HepG2 (cell line): ENCODE measurements at regions not wholly inside any gene's neighbourhood (a gene's known extent, or its start where the extent isn't known, plus 50 kb on each side); places are given as distances from the start of the nearest gene placed in this dataset.

Experiments
- ATAC-seq: fragments of 200-7000 bp; cut with Tn5 transposase; 3 replicates; pipeline ENCODE4 v1.9.1; 2020; ENCODE audit warnings: mild to moderate bottlenecking, moderate library complexity
- BruUV-seq: library from RNA; stranded (reverse); fragments of 400-500 nt; replicated peaks from 2 replicates; lab custom pipeline; 2021; lab: Mats Ljungman, UMichigan
- CTCF ChIA-PET: fragments of 300-600 bp; formaldehyde crosslinking; extraction: SDS; loops from one replicate; lab custom pipeline; 2021; ENCODE audit warnings: low total read pairs, inconsistent platforms, low intra/inter-chr PET ratio; lab: Yijun Ruan, JAX
- POLR2A ChIA-PET: fragments of 350-600 bp; sonication (Branson Sonifier 250); formaldehyde crosslinking; loops from one replicate; lab custom pipeline; 2020; ENCODE audit warnings: antibody characterized with exemption, inconsistent platforms; lab: Yijun Ruan, JAX
- DNase-seq: peaks from one replicate; pipeline ENCODE4 v3.0.0-alpha.2; 2015; ENCODE audit warnings: low spot score
- FAIRE-seq: peaks from 3 replicates; lab custom pipeline; 2011; peaks lifted over from hg19 to GRCh38; lab: Jason Lieb, UNC
- H2AFZ ChIP-seq: one replicate; pipeline ENCODE4 v1.6.1; 2011; ENCODE audit warnings: low read length, inconsistent platforms
- H3K27ac ChIP-seq: fragments of 300-600 bp; 3 replicates; pipeline ENCODE4 v1.8.0; 2011; ENCODE audit warnings: mixed run types, mild to moderate bottlenecking, mixed read lengths, low read length, inconsistent platforms; ENCODE audit not compliant: insufficient read depth; ENCODE audit errors: extremely low read length
- H3K27me3 ChIP-seq, 2 experiments: fragments of 200-600 bp in 1 of 2; 2 replicates in 1 of 2; 3 replicates in 1 of 2; pipeline versions ENCODE4 v1.6.0 to v1.8.0; 2011; ENCODE audit warnings: low read length in 2 of 2, mild to moderate bottlenecking in 2 of 2, moderate library complexity in 2 of 2, inconsistent platforms in 1 of 2; ENCODE audit not compliant: insufficient read depth in 2 of 2, control insufficient read depth in 1 of 2
- H3K36me3 ChIP-seq, 2 experiments: fragments of 200-600 bp in 1 of 2; replicated peaks in 1 of 2; 2 replicates in 1 of 2; 3 replicates in 1 of 2; pipeline versions ENCODE4 v1.5.1 to v1.8.0; 2011; ENCODE audit warnings: low read length in 2 of 2, inconsistent platforms in 1 of 2; ENCODE audit not compliant: insufficient read depth in 2 of 2, control insufficient read depth in 1 of 2
- H3K4me1 ChIP-seq: 2 replicates; pipeline ENCODE4 v1.5.1; 2012; ENCODE audit warnings: low read length, inconsistent platforms; ENCODE audit not compliant: insufficient read depth
- H3K4me2 ChIP-seq: 2 replicates; pipeline ENCODE4 v1.6.0; 2011; ENCODE audit warnings: low read depth, low read length, inconsistent platforms
- H3K4me3 ChIP-seq, 3 experiments: fragments of 200-600 bp in 1 of 3; sonication (generic), shearing (Covaris generic) in 1 of 3; replicated peaks in 1 of 3; 2 replicates each; pipeline ENCODE4 v1.5.1; 2011 to 2016; ENCODE audit warnings: low read length in 3 of 3, inconsistent platforms in 2 of 3, low read depth in 2 of 3, mild to moderate bottlenecking in 2 of 3, control low read depth in 1 of 3, mixed read lengths in 1 of 3; ENCODE audit not compliant: insufficient read depth in 1 of 3
- H3K79me2 ChIP-seq: one replicate; pipeline ENCODE4 v1.6.1; 2011; ENCODE audit warnings: low read length, inconsistent platforms; ENCODE audit not compliant: insufficient read depth
- H3K9ac ChIP-seq: 2 replicates; pipeline ENCODE4 v1.6.0; 2011; ENCODE audit warnings: mild to moderate bottlenecking, low read depth, low read length, inconsistent platforms; ENCODE audit not compliant: insufficient read depth
- H3K9me3 ChIP-seq: 2 replicates; pipeline ENCODE4 v1.5.1; 2012; ENCODE audit warnings: mild to moderate bottlenecking, low read length
- H4K20me1 ChIP-seq: 2 replicates; pipeline ENCODE4 v1.6.0; 2011; ENCODE audit warnings: inconsistent platforms, mild to moderate bottlenecking, low read length, moderate library complexity; ENCODE audit not compliant: insufficient read depth
- KDM2A ChIP-seq: sonication (generic); formaldehyde crosslinking; IDR thresholded peaks from 2 replicates; pipeline ENCODE4 v1.4.0; 2020; ENCODE audit warnings: low read depth, missing genetic modification reagents, borderline replicate concordance
- MBNL3 ChIP-seq: fragments of 250-450 bp; sonication (Bioruptor Pico); conservative IDR thresholded peaks from 2 replicates; pipeline ENCODE4 v1.8.0; 2022; ENCODE audit warnings: mild to moderate bottlenecking, inconsistent platforms
- SIN3A ChIP-seq: IDR thresholded peaks from 2 replicates; pipeline ENCODE4 v1.6.1; 2011; ENCODE audit warnings: low read depth, mild to moderate bottlenecking, control low read depth, low read length, borderline replicate concordance
- in situ Hi-C: cut with HindIII; loops from 2 replicates; pipeline ENCODE4 v1.10.0; 2017; ENCODE audit warnings: low pct_unique_long_range_greater_than_20kb; ENCODE audit not compliant: extremely low pct_ligation_motif_present
- intact Hi-C: fragments of 100-400 bp; cut with micrococcal nuclease; formaldehyde crosslinking; loops from one replicate; pipeline ENCODE4 v1.10.0; 2022; ENCODE audit not compliant: unreplicated experiment
- TF ChIP-seq, protein P1 (sequence below): sonication (generic); formaldehyde crosslinking; IDR thresholded peaks from 2 replicates; pipeline ENCODE4 v1.4.0; 2020; ENCODE audit warnings: missing genetic modification reagents, borderline replicate concordance
- TF ChIP-seq, protein P2 (sequence below): sonication (generic); formaldehyde crosslinking; IDR thresholded peaks from 2 replicates; pipeline ENCODE4 v1.4.0; 2020; ENCODE audit warnings: mild to moderate bottlenecking, low read depth, missing genetic modification reagents
- TF ChIP-seq, protein P3 (sequence below): IDR thresholded peaks from 2 replicates; pipeline ENCODE4 v1.6.1; 2018; ENCODE audit warnings: missing genetic modification reagents, mild to moderate bottlenecking, missing compliant biosample characterization

DNA sequence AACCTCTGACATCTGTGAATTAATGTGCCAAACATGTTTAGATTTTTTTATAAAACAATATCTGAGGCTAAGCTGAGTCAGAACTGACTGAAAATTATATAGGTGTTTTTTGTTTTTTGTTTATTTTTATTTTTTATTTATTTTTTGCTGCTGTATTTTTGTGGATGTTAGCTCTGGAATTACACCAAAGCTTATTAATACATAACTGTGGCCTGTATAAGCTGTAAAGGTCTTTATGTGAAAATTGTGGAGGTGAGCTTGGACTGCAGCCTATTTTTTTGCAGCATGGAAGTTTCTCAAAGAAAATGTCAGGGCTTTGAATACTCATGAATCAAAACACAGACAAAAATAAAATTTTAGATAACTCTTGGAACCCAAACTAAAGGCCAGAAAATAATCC lies 199.8 kb downstream of the CHRM3 start:
- Histone ChIP-seq H3K27me3 (no peaks in the 10 kb centered on the region), H4K20me1 (no peaks in the 10 kb centered on the region), H2AFZ (no peak overlapping the region), H3K9me3 (peaks cover 50% of the 10 kb centered on the region), H3K4me1 (no peaks in the 10 kb centered on the region), H3K36me3 (no peaks in the 10 kb centered on the region), H3K27ac (no peak overlapping the region), H3K79me2 (no peaks in the 10 kb centered on the region), H3K9ac (no peak overlapping the region), H3K4me2 (no peak overlapping the region), H3K4me3 (no peak overlapping the region)
- no peak for ATAC-seq
- in situ Hi-C loops (no loop called here), intact Hi-C loops (no loop called here)
- ChIA-PET CTCF (no interaction called here), POLR2A (no interaction called here)
- no peak for DNase-seq
- BruUV-seq, result no TSS peak
- no peak for FAIRE-seq
- no peak for TF ChIP-seq SIN3A
- no peak for TF ChIP-seq KDM2A (CRISPR knock-in tag)
- TF ChIP-seq, protein P1, sequence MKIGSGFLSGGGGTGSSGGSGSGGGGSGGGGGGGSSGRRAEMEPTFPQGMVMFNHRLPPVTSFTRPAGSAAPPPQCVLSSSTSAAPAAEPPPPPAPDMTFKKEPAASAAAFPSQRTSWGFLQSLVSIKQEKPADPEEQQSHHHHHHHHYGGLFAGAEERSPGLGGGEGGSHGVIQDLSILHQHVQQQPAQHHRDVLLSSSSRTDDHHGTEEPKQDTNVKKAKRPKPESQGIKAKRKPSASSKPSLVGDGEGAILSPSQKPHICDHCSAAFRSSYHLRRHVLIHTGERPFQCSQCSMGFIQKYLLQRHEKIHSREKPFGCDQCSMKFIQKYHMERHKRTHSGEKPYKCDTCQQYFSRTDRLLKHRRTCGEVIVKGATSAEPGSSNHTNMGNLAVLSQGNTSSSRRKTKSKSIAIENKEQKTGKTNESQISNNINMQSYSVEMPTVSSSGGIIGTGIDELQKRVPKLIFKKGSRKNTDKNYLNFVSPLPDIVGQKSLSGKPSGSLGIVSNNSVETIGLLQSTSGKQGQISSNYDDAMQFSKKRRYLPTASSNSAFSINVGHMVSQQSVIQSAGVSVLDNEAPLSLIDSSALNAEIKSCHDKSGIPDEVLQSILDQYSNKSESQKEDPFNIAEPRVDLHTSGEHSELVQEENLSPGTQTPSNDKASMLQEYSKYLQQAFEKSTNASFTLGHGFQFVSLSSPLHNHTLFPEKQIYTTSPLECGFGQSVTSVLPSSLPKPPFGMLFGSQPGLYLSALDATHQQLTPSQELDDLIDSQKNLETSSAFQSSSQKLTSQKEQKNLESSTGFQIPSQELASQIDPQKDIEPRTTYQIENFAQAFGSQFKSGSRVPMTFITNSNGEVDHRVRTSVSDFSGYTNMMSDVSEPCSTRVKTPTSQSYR (CRISPR knock-in tag), result no peak
- no peak for TF ChIP-seq MBNL3
- TF ChIP-seq, protein P2, sequence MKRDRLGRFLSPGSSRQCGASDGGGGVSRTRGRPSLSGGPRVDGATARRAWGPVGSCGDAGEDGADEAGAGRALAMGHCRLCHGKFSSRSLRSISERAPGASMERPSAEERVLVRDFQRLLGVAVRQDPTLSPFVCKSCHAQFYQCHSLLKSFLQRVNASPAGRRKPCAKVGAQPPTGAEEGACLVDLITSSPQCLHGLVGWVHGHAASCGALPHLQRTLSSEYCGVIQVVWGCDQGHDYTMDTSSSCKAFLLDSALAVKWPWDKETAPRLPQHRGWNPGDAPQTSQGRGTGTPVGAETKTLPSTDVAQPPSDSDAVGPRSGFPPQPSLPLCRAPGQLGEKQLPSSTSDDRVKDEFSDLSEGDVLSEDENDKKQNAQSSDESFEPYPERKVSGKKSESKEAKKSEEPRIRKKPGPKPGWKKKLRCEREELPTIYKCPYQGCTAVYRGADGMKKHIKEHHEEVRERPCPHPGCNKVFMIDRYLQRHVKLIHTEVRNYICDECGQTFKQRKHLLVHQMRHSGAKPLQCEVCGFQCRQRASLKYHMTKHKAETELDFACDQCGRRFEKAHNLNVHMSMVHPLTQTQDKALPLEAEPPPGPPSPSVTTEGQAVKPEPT (CRISPR knock-in tag), result no peak
- TF ChIP-seq, protein P3, sequence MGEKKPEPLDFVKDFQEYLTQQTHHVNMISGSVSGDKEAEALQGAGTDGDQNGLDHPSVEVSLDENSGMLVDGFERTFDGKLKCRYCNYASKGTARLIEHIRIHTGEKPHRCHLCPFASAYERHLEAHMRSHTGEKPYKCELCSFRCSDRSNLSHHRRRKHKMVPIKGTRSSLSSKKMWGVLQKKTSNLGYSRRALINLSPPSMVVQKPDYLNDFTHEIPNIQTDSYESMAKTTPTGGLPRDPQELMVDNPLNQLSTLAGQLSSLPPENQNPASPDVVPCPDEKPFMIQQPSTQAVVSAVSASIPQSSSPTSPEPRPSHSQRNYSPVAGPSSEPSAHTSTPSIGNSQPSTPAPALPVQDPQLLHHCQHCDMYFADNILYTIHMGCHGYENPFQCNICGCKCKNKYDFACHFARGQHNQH (CRISPR knock-in tag), result no peak
